ENCODE measurements at regions not wholly inside any gene's neighbourhood (a gene's known extent, or its start where the extent isn't known, plus 50 kb on each side); places are given as distances from the start of the nearest gene placed in this dataset.

- DNase-seq, result peak; percentile 19
Measured at GRCh38 chr1:223487887-223488259, 94.7 kb downstream of the CCDC185 start.

- DNase-seq, result no peak
Measured at GRCh38 chr1:223489439-223489838, 96.2 kb downstream of the CCDC185 start.

- DNase-seq, result no peak
Measured at GRCh38 chr1:223490256-223490655, 97.0 kb downstream of the CCDC185 start.
